ENCODE measurements at regions not wholly inside any gene's neighbourhood (a gene's known extent, or its start where the extent isn't known, plus 50 kb on each side); places are given as distances from the start of the nearest gene placed in this dataset.

- TF ChIP-seq CTCF (IDR thresholded peaks at IDR 0.05) (no peak), EP300 (IDR thresholded peaks at IDR 0.05) (no peak), POLR2A (IDR thresholded peaks at IDR 0.05) (no peak)
Measured at GRCh38 chr1:239703075-239703474, 316.7 kb downstream of the CHRM3 start.

All from ovary (tissue), 3 donors.